ENCODE measurements at regions not wholly inside any gene's neighbourhood (a gene's known extent, or its start where the extent isn't known, plus 50 kb on each side); places are given as distances from the start of the nearest gene placed in this dataset.
"Not testable (repeated sequence)": the region's sequence is repeated elsewhere in the genome, so short reads cannot be mapped to it uniquely, and the experiment has no call there.

GRCh38 chrX:84796321-84796720 is 207.4 kb upstream of the APOOL start:
- H3K27me3 Mint-ChIP-seq (ENCODE audit: insufficient read depth), result no peaks in the 10 kb centered on the region
- Histone ChIP-seq H3K9me3 (ENCODE audit: control insufficient read depth, low read length) (no peaks in the 10 kb centered on the region), H3K27me3 (ENCODE audit: control insufficient read depth, insufficient read depth, low read length, poor library complexity, severe bottlenecking) (no peaks in the 10 kb centered on the region), H3K9ac (ENCODE audit: extremely low read depth, low read length, poor library complexity, severe bottlenecking) (no peak overlapping the region), H3K4me3 (ENCODE audit: low read length) (no peak overlapping the region), H3K27ac (ENCODE audit: low read depth, low read length) (no peak overlapping the region), H3K4me1 (ENCODE audit: control insufficient read depth, insufficient read depth, low read length) (no peaks in the 10 kb centered on the region), H3K36me3 (ENCODE audit: control insufficient read depth, insufficient read depth, low read length) (no peaks in the 10 kb centered on the region)
- H3K4me1 Mint-ChIP-seq, result no peaks in the 10 kb centered on the region
- TF ChIP-seq CTCF (conservative IDR thresholded peaks at IDR 0.05), result no peak
- WGBS, 2 experiments (ENCODE audit: insufficient coverage in 1 of 2, insufficient read length in 1 of 2), result no CpG with 5 or more reads among the region's 1 CpG
- DNase-seq, result no peak
- H3K27ac Mint-ChIP-seq, result no peak overlapping the region
- no peak overlapping the region for H3K4me3 Mint-ChIP-seq
- H3K9me3 Mint-ChIP-seq, result peaks cover 64% of the 10 kb centered on the region
- no peaks in the 10 kb centered on the region for H3K36me3 Mint-ChIP-seq (ENCODE audit: low read depth)

GRCh38 chrX:84830836-84831235 is 172.8 kb upstream of the APOOL start:
- H3K27me3 Mint-ChIP-seq (ENCODE audit: insufficient read depth), result no peaks in the 10 kb centered on the region
- H3K36me3 Mint-ChIP-seq (ENCODE audit: low read depth), result no peaks in the 10 kb centered on the region
- H3K9me3 ChIP-seq (ENCODE audit: control insufficient read depth, low read length), result no peaks in the 10 kb centered on the region
- no peak for TF ChIP-seq CTCF (conservative IDR thresholded peaks at IDR 0.05)
- H3K27ac Mint-ChIP-seq, result no peak overlapping the region
- no peaks in the 10 kb centered on the region for H3K27me3 ChIP-seq (ENCODE audit: control insufficient read depth, insufficient read depth, low read length, poor library complexity, severe bottlenecking)
- H3K27ac ChIP-seq (ENCODE audit: low read depth, low read length), result no peak overlapping the region
- no peak overlapping the region for H3K4me3 ChIP-seq (ENCODE audit: low read length)
- no peaks in the 10 kb centered on the region for H3K36me3 ChIP-seq (ENCODE audit: control insufficient read depth, insufficient read depth, low read length)
- no peak for DNase-seq
- H3K9ac ChIP-seq (ENCODE audit: extremely low read depth, low read length, poor library complexity, severe bottlenecking), result no peak overlapping the region
- H3K4me1 Mint-ChIP-seq, result no peaks in the 10 kb centered on the region
- H3K9me3 Mint-ChIP-seq, result peaks cover 21% of the 10 kb centered on the region
- no peak overlapping the region for H3K4me3 Mint-ChIP-seq
- H3K4me1 ChIP-seq (ENCODE audit: control insufficient read depth, insufficient read depth, low read length), result no peaks in the 10 kb centered on the region

GRCh38 chrX:84846541-84846940 is 157.1 kb upstream of the APOOL start:
- not testable (repeated sequence) for H3K27ac ChIP-seq (ENCODE audit: low read depth, low read length); H3K27me3 ChIP-seq (ENCODE audit: control insufficient read depth, insufficient read depth, low read length, poor library complexity, severe bottlenecking); H3K36me3 ChIP-seq (ENCODE audit: control insufficient read depth, insufficient read depth, low read length); H3K4me3 Mint-ChIP-seq; H3K4me1 Mint-ChIP-seq; H3K9me3 ChIP-seq (ENCODE audit: control insufficient read depth, low read length); H3K27ac Mint-ChIP-seq; H3K4me1 ChIP-seq (ENCODE audit: control insufficient read depth, insufficient read depth, low read length); H3K9ac ChIP-seq (ENCODE audit: extremely low read depth, low read length, poor library complexity, severe bottlenecking); H3K4me3 ChIP-seq (ENCODE audit: low read length); DNase-seq; H3K27me3 Mint-ChIP-seq (ENCODE audit: insufficient read depth); H3K36me3 Mint-ChIP-seq (ENCODE audit: low read depth)
- peaks cover 59% of the 10 kb centered on the region for H3K9me3 Mint-ChIP-seq
- WGBS, 2 experiments (ENCODE audit: insufficient coverage in 1 of 2, insufficient read length in 1 of 2), result no CpG with 5 or more reads among the region's 1 CpG

- 97% methylated on average over 3 of the region's 3 CpGs; no CpG with 5 or more reads in 1 of the 2 experiments for whole genome bisulfite sequencing, 2 experiments (ENCODE audit: insufficient coverage in 1 of 2, insufficient read length in 1 of 2)
- not testable (repeated sequence) for H3K36me3 Mint-ChIP-seq (ENCODE audit: low read depth); DNase-seq; H3K27me3 ChIP-seq (ENCODE audit: control insufficient read depth, insufficient read depth, low read length, poor library complexity, severe bottlenecking); H3K4me1 Mint-ChIP-seq; H3K27ac Mint-ChIP-seq; H3K4me3 ChIP-seq (ENCODE audit: low read length); H3K27me3 Mint-ChIP-seq (ENCODE audit: insufficient read depth); H3K4me3 Mint-ChIP-seq; H3K9ac ChIP-seq (ENCODE audit: extremely low read depth, low read length, poor library complexity, severe bottlenecking); H3K4me1 ChIP-seq (ENCODE audit: control insufficient read depth, insufficient read depth, low read length); H3K36me3 ChIP-seq (ENCODE audit: control insufficient read depth, insufficient read depth, low read length); H3K27ac ChIP-seq (ENCODE audit: low read depth, low read length)
- peaks cover 62% of the 10 kb centered on the region for H3K9me3 Mint-ChIP-seq
- peaks cover 17% of the 10 kb centered on the region for H3K9me3 ChIP-seq (ENCODE audit: control insufficient read depth, low read length)
Measured at GRCh38 chrX:84851183-84851582, 152.5 kb upstream of the APOOL start.

GRCh38 chrX:84856791-84857190 is 146.9 kb upstream of the APOOL start:
- H3K36me3 Mint-ChIP-seq (ENCODE audit: low read depth); H3K27me3 Mint-ChIP-seq (ENCODE audit: insufficient read depth); H3K9me3 ChIP-seq (ENCODE audit: control insufficient read depth, low read length); H3K36me3 ChIP-seq (ENCODE audit: control insufficient read depth, insufficient read depth, low read length); H3K27ac ChIP-seq (ENCODE audit: low read depth, low read length); DNase-seq; H3K4me1 Mint-ChIP-seq; H3K27ac Mint-ChIP-seq; H3K9ac ChIP-seq (ENCODE audit: extremely low read depth, low read length, poor library complexity, severe bottlenecking); H3K4me3 ChIP-seq (ENCODE audit: low read length); H3K4me1 ChIP-seq (ENCODE audit: control insufficient read depth, insufficient read depth, low read length); H3K4me3 Mint-ChIP-seq; H3K27me3 ChIP-seq (ENCODE audit: control insufficient read depth, insufficient read depth, low read length, poor library complexity, severe bottlenecking): not testable (repeated sequence)
- peaks cover 52% of the 10 kb centered on the region for H3K9me3 Mint-ChIP-seq
- WGBS, 2 experiments (ENCODE audit: insufficient coverage in 1 of 2, insufficient read length in 1 of 2), result 97% methylated on average over 20 of the region's 20 CpGs; no CpG with 5 or more reads in 1 of the 2 experiments

- not testable (repeated sequence) for H3K4me3 Mint-ChIP-seq; H3K36me3 Mint-ChIP-seq (ENCODE audit: low read depth); H3K27me3 ChIP-seq (ENCODE audit: control insufficient read depth, insufficient read depth, low read length, poor library complexity, severe bottlenecking); H3K4me1 Mint-ChIP-seq; H3K4me1 ChIP-seq (ENCODE audit: control insufficient read depth, insufficient read depth, low read length); H3K4me3 ChIP-seq (ENCODE audit: low read length); H3K27me3 Mint-ChIP-seq (ENCODE audit: insufficient read depth); H3K27ac ChIP-seq (ENCODE audit: low read depth, low read length); H3K9me3 ChIP-seq (ENCODE audit: control insufficient read depth, low read length); H3K36me3 ChIP-seq (ENCODE audit: control insufficient read depth, insufficient read depth, low read length); H3K9ac ChIP-seq (ENCODE audit: extremely low read depth, low read length, poor library complexity, severe bottlenecking); DNase-seq; H3K27ac Mint-ChIP-seq
- H3K9me3 Mint-ChIP-seq, result peaks cover 56% of the 10 kb centered on the region
- WGBS, 2 experiments (ENCODE audit: insufficient coverage in 1 of 2, insufficient read length in 1 of 2), result no CpG with 5 or more reads among the region's 2 CpGs
Measured at GRCh38 chrX:84858771-84859170, 144.9 kb upstream of the APOOL start.
